ENCODE measurements at regions not wholly inside any gene's neighbourhood (a gene's known extent, or its start where the extent isn't known, plus 50 kb on each side); places are given as distances from the start of the nearest gene placed in this dataset.
A peak's percentile ranks its signal among the peaks of the same experiment; 100 is the strongest.

- no peak for TF ChIP-seq CTCF (IDR thresholded peaks at IDR 0.05; ENCODE audit: insufficient read depth, low read depth, low read length, missing control alignments)
- H3K4me3 ChIP-seq (ENCODE audit: low read length): no peak overlapping the region
- DNase-seq (ENCODE audit: low read depth): no peak
These were observed 352.4 kb upstream of the MEOX2 start for GRCh38 chr7:16038906-16039305.

GRCh38 chr7:16035392-16035791 is 348.9 kb upstream of the MEOX2 start:
- no peak overlapping the region for H3K4me3 ChIP-seq (ENCODE audit: low read length)
- DNase-seq (ENCODE audit: low read depth): no peak
- TF ChIP-seq CTCF (IDR thresholded peaks at IDR 0.05; ENCODE audit: insufficient read depth, low read depth, low read length, missing control alignments): no peak

- DNase-seq (ENCODE audit: low read depth): peak; percentile 34
- H3K4me3 ChIP-seq (ENCODE audit: low read length): no peak overlapping the region
- TF ChIP-seq CTCF (IDR thresholded peaks at IDR 0.05; ENCODE audit: insufficient read depth, low read depth, low read length, missing control alignments): no peak
These were observed 348.4 kb upstream of the MEOX2 start for GRCh38 chr7:16034866-16035265.

- DNase-seq (ENCODE audit: low read depth): peak; percentile 65
- TF ChIP-seq CTCF (IDR thresholded peaks at IDR 0.05; ENCODE audit: insufficient read depth, low read depth, low read length, missing control alignments): no peak
- no peak overlapping the region for H3K4me3 ChIP-seq (ENCODE audit: low read length)
These were observed 347.9 kb upstream of the MEOX2 start for GRCh38 chr7:16034353-16034752.

GRCh38 chr7:16033233-16033632 is 346.8 kb upstream of the MEOX2 start:
- H3K4me3 ChIP-seq (ENCODE audit: low read length): no peak overlapping the region
- TF ChIP-seq CTCF (IDR thresholded peaks at IDR 0.05; ENCODE audit: insufficient read depth, low read depth, low read length, missing control alignments): no peak
- DNase-seq (ENCODE audit: low read depth): no peak

GRCh38 chr7:16028636-16029035 is 342.2 kb upstream of the MEOX2 start:
- no peak overlapping the region for H3K4me3 ChIP-seq (ENCODE audit: low read length)
- no peak for DNase-seq (ENCODE audit: low read depth)
- TF ChIP-seq CTCF (IDR thresholded peaks at IDR 0.05; ENCODE audit: insufficient read depth, low read depth, low read length, missing control alignments): no peak

- H3K4me3 ChIP-seq (ENCODE audit: low read length): no peak overlapping the region
- TF ChIP-seq CTCF (IDR thresholded peaks at IDR 0.05; ENCODE audit: insufficient read depth, low read depth, low read length, missing control alignments): no peak
- DNase-seq (ENCODE audit: low read depth): peak; percentile 76
These were observed 341.6 kb upstream of the MEOX2 start for GRCh38 chr7:16028103-16028502.
